HG02642 (cell line): ENCODE measurements at regions not wholly inside any gene's neighbourhood (a gene's known extent, or its start where the extent isn't known, plus 50 kb on each side); places are given as distances from the start of the nearest gene placed in this dataset.

ENCODE experiments used
- ATAC-seq: cut with Tn5 transposase; IDR thresholded peaks from one replicate; pipeline ENCODE4 v1.9.1; 2021; ENCODE audit warnings: mild to moderate bottlenecking; ENCODE audit not compliant: unreplicated experiment, poor library complexity

- no peak for ATAC-seq
Measured at GRCh38 chr22:49053578-49053977, 774.1 kb downstream of the BRD1 start.

DNA sequence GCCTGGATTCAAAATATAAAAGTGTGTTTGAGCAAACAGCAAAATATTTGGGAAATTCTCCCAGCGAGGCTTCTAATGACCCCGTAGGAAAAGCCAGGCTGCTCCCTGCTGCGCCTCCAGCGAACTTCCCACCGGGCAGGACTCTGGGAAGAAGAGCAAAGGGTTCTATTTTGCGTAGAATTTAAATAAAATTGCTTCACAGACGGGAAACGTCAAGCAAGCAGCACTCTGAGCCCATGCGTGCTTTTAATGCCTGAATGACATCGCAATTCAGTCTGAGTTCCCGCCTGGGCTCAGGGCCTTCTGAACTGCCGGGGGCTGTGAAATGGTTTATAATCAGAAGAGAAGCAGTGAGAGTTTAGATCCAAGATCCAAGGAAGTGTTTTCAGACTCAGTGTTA, 775.1 kb downstream of the BRD1 start:
- no peak for ATAC-seq

DNA sequence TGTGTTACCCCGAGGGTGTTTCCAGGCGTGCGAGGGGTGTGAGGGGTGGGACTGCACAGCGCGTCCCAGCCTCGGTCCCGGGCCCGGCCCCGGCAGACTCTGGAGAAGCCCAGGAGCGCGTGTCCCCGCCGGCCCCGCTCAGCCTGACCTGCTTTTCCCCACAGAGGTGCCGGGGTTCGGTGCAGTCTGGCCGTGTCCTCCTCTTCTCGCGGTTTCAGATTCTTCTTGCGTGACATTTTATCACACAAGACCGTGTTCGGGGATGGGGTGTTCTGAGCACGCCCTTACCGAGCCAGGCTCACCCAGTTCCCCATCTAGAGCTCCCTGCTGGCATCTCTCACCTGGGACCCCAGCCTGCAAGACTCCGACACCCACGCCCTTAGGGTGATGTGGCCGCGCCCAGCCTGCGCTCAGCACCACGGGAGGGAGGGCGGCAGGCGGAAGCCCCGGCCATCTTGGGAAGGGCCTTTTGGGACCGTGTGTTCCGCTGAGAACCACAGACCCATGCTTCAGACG, 775.6 kb downstream of the BRD1 start:
- no peak for ATAC-seq

DNA sequence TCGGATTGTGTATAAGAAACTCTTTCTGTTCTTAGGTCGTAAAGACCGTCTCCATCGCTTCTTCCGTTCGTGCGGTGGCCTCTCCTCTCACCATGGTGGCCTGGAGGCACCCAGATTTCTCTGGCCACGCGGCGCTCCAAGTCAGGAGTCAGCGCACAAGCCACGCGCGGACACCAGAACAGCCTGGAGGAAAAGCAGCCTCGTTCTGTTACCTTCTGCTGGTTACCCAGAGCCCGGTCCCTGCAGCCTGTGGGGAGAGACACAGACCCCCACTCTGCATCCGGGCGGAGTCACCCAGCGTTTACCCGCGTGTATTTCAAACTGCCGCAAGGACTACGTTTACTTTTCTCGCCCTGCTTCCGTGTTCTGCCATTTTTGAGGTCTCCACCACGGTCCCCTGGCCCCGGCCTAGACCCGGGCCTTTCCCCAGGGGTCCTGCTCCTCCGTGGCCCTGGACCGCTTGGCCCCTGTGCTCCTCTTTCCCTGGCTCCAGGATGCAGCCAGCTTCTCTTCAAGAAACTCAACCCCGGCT, 776.1 kb downstream of the BRD1 start:
- no peak for ATAC-seq

DNA sequence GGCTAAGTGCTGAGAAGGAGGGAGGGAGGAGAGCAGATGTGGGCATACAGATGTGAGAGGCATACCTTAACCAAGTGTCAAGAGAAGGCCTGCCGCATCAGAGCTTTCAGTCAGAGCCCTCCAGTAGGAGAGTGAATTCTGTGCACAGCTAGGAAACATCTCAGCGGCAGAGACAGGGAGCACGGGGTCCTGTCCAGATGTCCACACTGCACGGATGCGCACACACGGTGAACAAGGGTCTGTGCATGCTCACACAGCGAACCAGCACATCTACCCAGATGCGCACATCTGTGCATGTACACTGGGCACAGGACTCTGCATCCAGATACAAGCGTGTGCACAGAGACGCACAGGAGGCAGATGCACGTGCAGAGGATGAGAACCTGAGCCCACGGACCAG, 778.0 kb downstream of the BRD1 start:
- ATAC-seq: no peak

- ATAC-seq: no peak
Measured at GRCh38 chr22:49048591-49048990, 779.1 kb downstream of the BRD1 start.

DNA sequence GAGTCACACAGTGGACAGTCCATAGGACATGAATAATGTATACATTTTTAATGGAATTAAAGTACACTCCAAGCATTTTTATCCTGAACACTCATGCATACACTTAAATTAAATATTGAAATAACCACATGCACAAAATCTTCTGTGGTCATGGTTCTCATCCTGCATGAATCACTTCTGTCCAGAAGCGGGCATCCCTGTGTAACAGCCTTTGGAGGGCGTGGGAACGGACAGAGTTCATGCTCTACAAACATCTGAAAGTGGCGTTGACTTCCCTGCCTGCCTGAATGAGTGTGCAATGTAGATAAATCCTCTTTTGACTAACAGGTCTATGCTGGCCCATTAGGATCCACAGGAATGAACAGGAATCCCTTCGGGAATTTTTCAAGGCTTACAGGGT, 780.2 kb downstream of the BRD1 start:
- ATAC-seq: no peak

- ATAC-seq: no peak
Measured at GRCh38 chr22:49046546-49047361, 780.9 kb downstream of the BRD1 start.

GRCh38 chr22:49046000-49046545, 781.6 kb downstream of the BRD1 start:
- ATAC-seq: no peak

DNA sequence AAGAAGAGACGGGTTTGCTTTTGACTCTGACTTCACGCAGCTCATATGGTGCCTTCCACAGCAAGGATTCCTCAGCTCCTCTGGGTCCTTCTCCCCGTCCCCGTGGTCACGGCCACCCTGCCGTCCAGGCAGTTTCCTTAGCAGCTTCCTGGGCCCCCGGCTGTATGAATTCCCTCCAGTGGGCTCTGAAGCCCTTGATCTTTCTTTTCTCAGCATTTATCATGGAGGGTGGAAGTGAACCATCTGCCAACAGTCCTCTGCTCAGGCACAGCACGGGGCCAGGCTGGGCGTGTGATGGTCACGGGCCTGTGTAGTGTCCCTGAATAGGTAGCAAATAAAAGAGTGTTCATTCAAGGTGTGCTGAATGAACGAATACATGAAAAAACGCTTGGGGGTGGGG, 782.4 kb downstream of the BRD1 start:
- ATAC-seq: no peak

- ATAC-seq: no peak
Measured at GRCh38 chr22:49044776-49045175, 782.9 kb downstream of the BRD1 start.

DNA sequence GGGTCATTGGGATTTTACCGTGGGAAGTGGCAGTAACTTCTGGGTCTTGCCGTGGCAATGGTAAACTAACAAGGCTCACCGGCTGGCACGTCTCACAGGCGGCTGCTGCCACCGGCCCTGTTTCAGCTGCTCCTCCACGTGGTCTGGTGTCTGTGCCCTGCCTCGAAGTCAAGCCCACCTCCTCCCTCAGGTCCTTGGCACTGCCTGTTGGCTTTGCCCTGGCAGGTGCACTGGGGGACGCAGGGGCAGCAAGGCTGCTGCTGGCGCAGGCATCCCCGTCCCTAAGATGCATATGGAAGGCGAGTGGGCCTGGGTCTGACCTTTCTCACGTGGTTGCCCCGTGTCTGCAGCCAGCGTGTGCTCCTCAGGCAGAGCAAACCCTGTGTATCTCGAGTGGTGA, 783.6 kb downstream of the BRD1 start:
- ATAC-seq: no peak

- ATAC-seq: no peak
Measured at GRCh38 chr22:49042877-49043859, 784.5 kb downstream of the BRD1 start.

DNA sequence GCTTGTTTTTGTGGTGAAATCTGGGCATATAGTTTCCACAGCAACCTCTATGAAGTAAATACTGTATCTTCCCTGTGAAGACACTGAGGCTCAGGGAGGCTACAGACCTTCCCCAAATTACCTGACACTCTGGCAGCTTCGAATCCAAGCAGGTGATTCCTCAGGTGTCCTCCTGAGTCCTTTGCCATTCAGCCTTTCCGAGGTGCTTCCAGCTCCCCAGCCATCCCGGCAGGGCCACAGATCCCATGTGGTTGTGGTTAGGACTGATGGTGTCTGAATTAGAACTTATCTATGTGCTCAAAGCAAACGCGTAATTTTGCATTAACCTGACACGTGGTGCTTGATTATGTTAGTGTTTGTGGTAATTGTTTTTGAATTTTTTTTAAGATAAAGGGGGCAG, 785.6 kb downstream of the BRD1 start:
- ATAC-seq: no peak

GRCh38 chr22:49040754-49041467, 786.8 kb downstream of the BRD1 start:
- ATAC-seq: no peak

DNA sequence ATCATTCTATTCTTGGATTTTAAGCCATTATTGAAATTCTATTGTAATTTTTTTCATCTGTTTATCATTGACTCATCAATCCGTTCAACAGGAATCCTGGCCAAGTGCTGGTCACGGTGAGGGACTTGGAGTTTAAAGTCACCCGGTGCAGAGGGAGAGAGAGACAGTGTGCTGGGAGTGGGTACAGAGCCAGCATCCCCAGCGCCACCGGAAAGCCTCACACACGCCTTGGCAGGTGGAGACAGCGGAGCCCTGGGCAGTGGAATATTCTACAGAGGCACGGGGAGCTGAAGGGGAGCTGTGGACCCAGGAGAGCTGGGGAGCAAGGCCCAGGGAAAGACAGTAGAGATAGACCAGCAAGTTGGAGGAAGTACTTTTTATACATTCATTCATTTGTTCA, 787.6 kb downstream of the BRD1 start:
- no peak for ATAC-seq

DNA sequence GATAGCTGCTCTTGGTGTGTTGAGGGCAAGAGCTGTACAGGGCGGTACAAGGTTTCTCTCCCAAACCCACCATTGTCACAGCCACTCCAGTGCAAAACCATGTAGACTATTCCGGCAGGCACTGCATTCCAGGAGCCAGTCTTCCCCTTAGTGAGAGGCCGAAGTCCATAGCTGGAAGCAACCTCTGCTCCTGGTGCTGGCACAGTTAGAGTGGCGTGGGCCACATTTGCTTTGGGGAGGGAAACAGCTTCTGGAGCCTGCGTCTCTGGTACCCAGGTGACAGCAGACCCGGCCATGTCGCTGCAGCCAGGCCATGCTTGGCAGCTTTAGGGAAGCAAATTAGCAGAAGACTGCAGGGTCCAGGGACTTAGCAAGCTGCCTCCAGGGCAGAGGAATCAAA, 788.0 kb downstream of the BRD1 start:
- ATAC-seq: no peak

GRCh38 chr22:49037701-49038245, 789.9 kb downstream of the BRD1 start:
- ATAC-seq: no peak

DNA sequence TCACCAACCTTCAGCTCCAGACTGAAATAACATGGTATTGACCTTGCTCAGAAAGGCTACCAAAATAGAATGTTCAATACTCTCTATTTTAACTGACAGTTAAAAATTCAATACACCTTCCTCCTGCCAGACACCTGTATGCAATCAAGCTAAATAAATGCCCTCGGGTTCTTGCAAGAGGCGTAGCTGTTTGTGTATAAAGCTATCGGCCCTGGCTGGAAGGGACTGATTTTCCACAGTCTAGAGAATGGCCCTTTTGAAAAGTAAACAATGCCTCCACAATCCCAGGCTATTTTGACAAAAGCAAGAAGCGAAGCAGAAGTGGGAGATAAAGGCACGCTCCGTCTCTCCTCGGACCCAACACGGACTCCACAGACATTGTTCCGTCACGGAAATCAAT, 791.2 kb downstream of the BRD1 start:
- no peak for ATAC-seq
